HFF-Myc (cell line): ENCODE measurements at regions not wholly inside any gene's neighbourhood (a gene's known extent, or its start where the extent isn't known, plus 50 kb on each side); places are given as distances from the start of the nearest gene placed in this dataset.

Experiments
- DNase-seq: peaks from one replicate; pipeline ENCODE4 v3.0.0-alpha.2; 2011; ENCODE audit warnings: low read depth; ENCODE audit errors: extremely low read depth
- H3K4me3 ChIP-seq: replicated peaks from 2 replicates; pipeline ENCODE4 v1.5.1; 2011; ENCODE audit warnings: low read depth, mild to moderate bottlenecking, control low read depth, low read length
- TF ChIP-seq, protein P1 (sequence below): IDR thresholded peaks from 2 replicates; pipeline ENCODE4 v1.5.1; 2012; ENCODE audit warnings: mild to moderate bottlenecking, low read depth, low read length, control low read depth; ENCODE audit errors: missing control alignments

- TF ChIP-seq, protein P1, sequence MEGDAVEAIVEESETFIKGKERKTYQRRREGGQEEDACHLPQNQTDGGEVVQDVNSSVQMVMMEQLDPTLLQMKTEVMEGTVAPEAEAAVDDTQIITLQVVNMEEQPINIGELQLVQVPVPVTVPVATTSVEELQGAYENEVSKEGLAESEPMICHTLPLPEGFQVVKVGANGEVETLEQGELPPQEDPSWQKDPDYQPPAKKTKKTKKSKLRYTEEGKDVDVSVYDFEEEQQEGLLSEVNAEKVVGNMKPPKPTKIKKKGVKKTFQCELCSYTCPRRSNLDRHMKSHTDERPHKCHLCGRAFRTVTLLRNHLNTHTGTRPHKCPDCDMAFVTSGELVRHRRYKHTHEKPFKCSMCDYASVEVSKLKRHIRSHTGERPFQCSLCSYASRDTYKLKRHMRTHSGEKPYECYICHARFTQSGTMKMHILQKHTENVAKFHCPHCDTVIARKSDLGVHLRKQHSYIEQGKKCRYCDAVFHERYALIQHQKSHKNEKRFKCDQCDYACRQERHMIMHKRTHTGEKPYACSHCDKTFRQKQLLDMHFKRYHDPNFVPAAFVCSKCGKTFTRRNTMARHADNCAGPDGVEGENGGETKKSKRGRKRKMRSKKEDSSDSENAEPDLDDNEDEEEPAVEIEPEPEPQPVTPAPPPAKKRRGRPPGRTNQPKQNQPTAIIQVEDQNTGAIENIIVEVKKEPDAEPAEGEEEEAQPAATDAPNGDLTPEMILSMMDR, result no peak
- no peak overlapping the region for H3K4me3 ChIP-seq
- no peak for DNase-seq
Observed at GRCh38 chr15:47968593-47968992, 152.2 kb upstream of the SLC24A5 start.

- TF ChIP-seq, protein P1, result no peak
- DNase-seq, result no peak
- H3K4me3 ChIP-seq, result no peak overlapping the region
Observed at GRCh38 chr15:47971637-47972036, 149.2 kb upstream of the SLC24A5 start.

GRCh38 chr15:47972738-47973137 lies 148.1 kb upstream of the SLC24A5 start:
- TF ChIP-seq, protein P1, result no peak
- H3K4me3 ChIP-seq, result no peak overlapping the region

GRCh38 chr15:47974724-47975123 lies 146.1 kb upstream of the SLC24A5 start:
- H3K4me3 ChIP-seq, result no peak overlapping the region
- TF ChIP-seq, protein P1, result no peak
- DNase-seq, result no peak

More at GRCh38 chr15:47972738-47973137, 148.1 kb upstream of the SLC24A5 start:
- DNase-seq, result no peak

GRCh38 chr15:47975427-47975826 lies 145.4 kb upstream of the SLC24A5 start:
- no peak overlapping the region for H3K4me3 ChIP-seq
- TF ChIP-seq, protein P1, result no peak
- no peak for DNase-seq

GRCh38 chr15:47983533-47983932 lies 137.3 kb upstream of the SLC24A5 start:
- H3K4me3 ChIP-seq, result no peak overlapping the region
- TF ChIP-seq, protein P1, result no peak
- no peak for DNase-seq

GRCh38 chr15:47985568-47985967 lies 135.2 kb upstream of the SLC24A5 start:
- TF ChIP-seq, protein P1, result no peak
- H3K4me3 ChIP-seq, result no peak overlapping the region

More at GRCh38 chr15:47985568-47985967, 135.2 kb upstream of the SLC24A5 start:
- no peak for DNase-seq
